ENCODE measurements at regions not wholly inside any gene's neighbourhood (a gene's known extent, or its start where the extent isn't known, plus 50 kb on each side); places are given as distances from the start of the nearest gene placed in this dataset.

DNA sequence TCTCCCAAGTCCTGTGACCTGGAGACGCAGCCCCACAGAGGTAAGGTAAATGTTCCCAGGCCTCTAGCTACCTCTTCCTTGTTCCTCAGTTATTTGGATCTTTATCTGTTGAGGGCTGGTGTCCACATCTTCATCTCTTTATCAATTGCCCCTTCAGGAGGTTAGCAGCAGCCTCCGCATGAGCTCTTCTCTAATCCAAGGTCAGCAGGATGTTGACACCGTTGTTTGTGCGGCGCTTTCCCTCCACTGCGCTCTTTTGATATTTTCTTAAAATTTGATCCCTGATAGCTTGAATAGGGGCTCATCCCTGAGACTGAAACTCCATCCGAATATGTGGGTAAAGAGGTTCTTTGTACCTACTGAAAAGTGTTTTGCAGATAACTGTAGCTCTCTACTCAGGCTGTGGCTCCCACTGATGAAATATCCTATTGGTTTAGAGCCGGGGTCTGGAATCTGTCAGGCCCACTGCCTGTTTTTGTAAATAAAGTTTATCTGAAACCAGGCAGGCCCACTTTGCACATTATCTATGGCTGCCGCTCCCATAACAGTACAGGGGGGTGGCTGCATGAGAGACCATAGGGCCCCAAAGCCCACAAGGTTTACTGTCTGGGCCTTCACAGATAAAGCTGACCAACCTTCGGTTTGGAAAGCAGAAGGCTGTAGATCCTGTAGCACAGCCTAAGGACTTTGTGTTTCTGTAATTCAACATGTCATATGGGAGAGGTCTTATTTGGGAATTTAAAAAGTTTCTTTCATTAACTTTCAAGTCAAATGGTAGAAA, 362.6 kb downstream of the QKI start:
- no peaks in the 10 kb centered on the region for H3K36me3 ChIP-seq (ENCODE audit: insufficient read depth, low read length)
- no peaks in the 10 kb centered on the region for H3K9me3 ChIP-seq (ENCODE audit: control insufficient read depth, insufficient read depth, low read length)
- H3K9ac ChIP-seq (ENCODE audit: low read depth, low read length) = no peak overlapping the region
- H3K4me1 ChIP-seq (ENCODE audit: insufficient read depth, low read length) = peaks cover 8% of the 10 kb centered on the region; the same call in 1 of the 2 replicates

DNA sequence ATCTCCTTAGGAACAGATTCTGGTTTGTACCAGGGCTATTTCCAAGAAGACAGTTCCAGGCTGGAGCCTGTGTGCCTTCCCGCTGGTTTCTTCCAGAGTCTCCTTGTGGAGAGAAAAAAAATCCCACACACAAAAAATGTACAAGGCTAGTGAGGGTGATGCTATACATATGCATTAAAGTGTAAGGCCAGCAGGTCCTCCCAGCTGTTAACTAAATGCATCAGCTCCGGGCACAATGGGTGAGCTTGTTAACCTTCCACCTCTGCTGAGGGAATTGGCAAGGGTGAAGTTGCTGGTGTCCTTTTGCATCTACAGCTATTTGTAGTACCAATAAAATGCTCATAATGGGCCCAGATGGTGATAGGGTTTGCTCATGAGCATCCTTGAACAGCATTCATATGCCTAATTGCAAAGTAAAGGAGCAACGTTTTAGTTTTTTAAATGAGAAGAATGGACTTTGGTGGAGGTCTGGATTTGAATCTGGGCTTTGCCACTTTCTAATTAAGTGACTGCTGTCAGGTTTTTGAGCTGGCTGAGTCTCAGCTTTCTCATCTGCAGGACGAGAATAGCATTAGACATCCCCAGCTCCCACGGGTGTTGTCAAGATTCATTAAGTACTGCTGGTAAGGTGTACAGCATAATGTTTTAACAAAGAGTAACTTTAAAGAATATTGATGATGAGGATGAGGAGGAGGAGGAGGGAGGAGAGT, 361.8 kb downstream of the QKI start:
- Histone ChIP-seq H3K9ac (ENCODE audit: low read depth, low read length) (no peak overlapping the region), H3K9me3 (ENCODE audit: control insufficient read depth, insufficient read depth, low read length) (no peaks in the 10 kb centered on the region), H3K36me3 (ENCODE audit: insufficient read depth, low read length) (no peaks in the 10 kb centered on the region), H3K4me1 (ENCODE audit: insufficient read depth, low read length) (peaks cover 8% of the 10 kb centered on the region; the same call in 1 of the 2 replicates)

DNA sequence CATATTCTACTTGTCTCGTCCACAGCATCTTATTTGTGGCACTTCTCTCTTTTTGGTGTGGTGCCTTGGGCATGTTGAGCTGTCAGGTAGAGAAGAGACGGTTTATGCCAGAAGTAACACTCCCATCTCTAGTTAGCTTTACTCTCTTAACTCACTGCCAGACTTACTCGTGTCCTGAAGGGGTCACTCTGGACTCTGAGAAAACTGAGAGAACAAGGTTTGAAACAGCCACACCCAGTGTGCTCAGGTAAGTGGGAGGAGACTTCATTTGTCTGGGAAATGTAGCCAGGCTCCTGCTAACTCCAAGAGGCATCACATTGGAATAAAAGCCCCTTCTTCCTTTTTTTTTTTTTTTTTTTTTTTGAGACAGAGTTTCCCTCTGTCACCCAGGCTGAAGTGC, 360.8 kb downstream of the QKI start:
- Histone ChIP-seq H3K4me1 (ENCODE audit: insufficient read depth, low read length) (peaks cover under 1% of the 10 kb centered on the region; the same call in 1 of the 2 replicates), H3K36me3 (ENCODE audit: insufficient read depth, low read length) (no peaks in the 10 kb centered on the region), H3K9ac (ENCODE audit: low read depth, low read length) (no peak overlapping the region), H3K9me3 (ENCODE audit: control insufficient read depth, insufficient read depth, low read length) (no peaks in the 10 kb centered on the region)

DNA sequence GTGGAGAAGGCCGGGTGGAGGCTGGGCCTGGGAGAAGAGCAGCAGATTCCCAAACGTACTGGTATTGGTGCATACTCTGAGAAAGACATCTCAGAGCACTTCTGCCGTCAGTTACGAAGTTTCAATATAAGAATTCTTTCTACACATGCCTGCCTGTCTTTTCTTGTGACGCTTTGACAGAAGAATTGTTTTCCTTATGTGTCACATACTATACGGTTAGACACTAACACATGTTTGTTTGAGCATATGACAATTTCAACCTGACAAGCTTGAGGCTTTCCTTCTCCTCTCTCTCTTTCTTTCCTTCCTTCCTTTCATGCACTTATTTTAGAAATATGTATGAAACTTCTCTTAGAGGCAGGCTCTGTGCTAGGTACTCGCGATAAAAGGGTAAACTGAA, 360.0 kb downstream of the QKI start:
- no peaks in the 10 kb centered on the region for H3K4me1 ChIP-seq (ENCODE audit: insufficient read depth, low read length)
- H3K36me3 ChIP-seq (ENCODE audit: insufficient read depth, low read length) = no peaks in the 10 kb centered on the region
- no peaks in the 10 kb centered on the region for H3K9me3 ChIP-seq (ENCODE audit: control insufficient read depth, insufficient read depth, low read length)
- no peak overlapping the region for H3K9ac ChIP-seq (ENCODE audit: low read depth, low read length)

DNA sequence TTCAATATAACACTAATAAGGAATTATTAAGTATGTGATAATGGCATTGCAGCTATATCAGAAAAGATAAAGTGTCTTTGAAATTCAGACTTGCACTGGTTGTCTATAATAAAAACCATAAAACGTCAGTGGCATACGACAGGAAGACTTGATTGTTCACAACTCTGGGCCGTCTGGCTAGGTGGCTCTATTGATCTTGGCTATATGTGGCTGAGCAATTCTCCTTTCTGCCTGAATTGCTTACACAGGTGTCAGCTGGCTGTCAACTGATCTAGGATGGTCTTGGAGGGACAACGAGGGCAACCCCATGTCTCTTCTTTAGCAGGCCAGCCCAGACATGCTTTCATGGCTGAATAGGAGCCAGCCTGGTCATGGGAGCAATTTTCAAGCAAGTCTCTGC, 359.1 kb downstream of the QKI start:
- Histone ChIP-seq H3K36me3 (ENCODE audit: insufficient read depth, low read length) (no peaks in the 10 kb centered on the region), H3K4me1 (ENCODE audit: insufficient read depth, low read length) (no peaks in the 10 kb centered on the region), H3K9ac (ENCODE audit: low read depth, low read length) (no peak overlapping the region), H3K9me3 (ENCODE audit: control insufficient read depth, insufficient read depth, low read length) (no peaks in the 10 kb centered on the region)

DNA sequence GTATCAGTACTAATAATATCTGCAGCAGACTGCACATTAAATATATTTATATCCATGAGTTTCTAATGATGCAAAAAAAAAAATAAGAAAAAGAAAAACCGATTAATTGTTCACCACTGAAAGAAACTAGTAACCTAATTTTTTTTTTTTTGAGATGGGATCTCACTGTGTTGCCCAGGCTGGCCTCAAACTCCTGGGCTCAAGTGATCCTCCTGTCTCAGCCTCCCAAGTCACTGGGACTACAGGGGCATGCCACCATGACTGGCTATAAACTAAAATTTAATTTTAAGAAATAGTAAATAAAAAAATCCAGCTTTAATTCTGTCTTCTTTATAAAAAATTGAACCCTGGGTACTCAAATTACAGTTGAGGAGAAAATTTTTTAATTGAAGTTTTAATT, 358.2 kb downstream of the QKI start:
- no peaks in the 10 kb centered on the region for H3K9me3 ChIP-seq (ENCODE audit: control insufficient read depth, insufficient read depth, low read length)
- no peaks in the 10 kb centered on the region for H3K36me3 ChIP-seq (ENCODE audit: insufficient read depth, low read length)
- no peaks in the 10 kb centered on the region for H3K4me1 ChIP-seq (ENCODE audit: insufficient read depth, low read length)
- H3K9ac ChIP-seq (ENCODE audit: low read depth, low read length) = no peak overlapping the region

DNA sequence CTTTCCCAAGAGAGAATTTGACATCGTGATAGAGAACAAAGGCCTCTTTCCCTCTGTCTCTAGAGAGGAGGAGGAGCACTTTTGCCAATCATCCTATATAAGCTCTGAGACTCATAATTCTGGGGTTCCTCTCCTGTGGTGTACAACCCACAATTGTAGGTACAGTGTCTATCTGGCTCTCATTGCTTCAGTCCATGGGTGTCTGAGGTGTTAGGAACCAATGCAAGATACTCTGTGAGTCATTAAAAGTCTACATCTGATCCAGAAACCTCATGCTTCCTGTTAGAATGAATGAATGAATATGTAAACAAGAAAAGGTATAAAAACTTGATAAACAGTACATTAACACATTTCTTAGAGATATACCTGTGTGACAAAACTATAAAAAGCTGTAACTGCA, 356.7 kb downstream of the QKI start:
- no peaks in the 10 kb centered on the region for H3K36me3 ChIP-seq (ENCODE audit: insufficient read depth, low read length)
- peaks cover 4% of the 10 kb centered on the region for H3K4me1 ChIP-seq (ENCODE audit: insufficient read depth, low read length)
- H3K9ac ChIP-seq (ENCODE audit: low read depth, low read length) = no peak overlapping the region
- H3K9me3 ChIP-seq (ENCODE audit: control insufficient read depth, insufficient read depth, low read length) = no peaks in the 10 kb centered on the region

DNA sequence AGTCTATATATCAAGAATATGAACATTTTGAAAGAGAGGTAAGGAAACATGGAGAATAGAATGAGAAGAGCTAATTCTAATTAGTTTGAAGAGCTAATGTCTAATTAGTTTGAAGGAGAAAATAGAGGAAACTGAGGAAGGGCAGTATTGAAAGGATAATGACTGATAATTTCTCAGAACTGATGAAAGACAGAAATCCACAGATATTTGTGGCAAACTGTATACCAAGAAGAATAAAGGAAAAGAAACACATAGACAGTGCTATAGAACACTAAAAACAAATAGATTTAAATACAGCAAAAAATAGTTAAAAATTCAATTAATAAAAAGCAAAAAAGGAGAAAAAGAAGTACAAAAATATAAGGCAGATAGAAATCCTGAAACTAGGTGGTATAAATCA, 354.4 kb downstream of the QKI start:
- no peaks in the 10 kb centered on the region for H3K9me3 ChIP-seq (ENCODE audit: control insufficient read depth, insufficient read depth, low read length)
- H3K36me3 ChIP-seq (ENCODE audit: insufficient read depth, low read length) = no peaks in the 10 kb centered on the region
- no peak overlapping the region for H3K9ac ChIP-seq (ENCODE audit: low read depth, low read length)
- peaks cover 18% of the 10 kb centered on the region for H3K4me1 ChIP-seq (ENCODE audit: insufficient read depth, low read length)

DNA sequence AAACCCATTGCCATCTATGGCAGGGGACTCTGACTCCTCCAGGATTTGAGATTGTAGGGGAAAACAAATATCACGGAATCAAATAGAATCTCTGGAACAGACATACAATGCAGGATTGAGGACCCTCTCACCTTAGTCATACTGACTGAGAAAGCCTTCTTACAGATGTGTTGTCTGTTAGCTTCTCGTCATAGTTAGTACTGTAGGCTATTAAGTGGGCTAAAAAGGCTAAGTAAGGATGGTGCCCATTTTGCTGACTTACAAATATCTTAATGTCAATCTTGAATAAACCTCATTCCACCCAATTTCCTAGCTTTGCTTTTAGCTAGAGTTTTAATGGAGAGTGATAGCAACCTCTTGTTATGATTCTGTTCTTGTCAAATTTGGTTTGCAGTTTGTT, 352.4 kb downstream of the QKI start:
- H3K4me1 ChIP-seq (ENCODE audit: insufficient read depth, low read length) = peaks cover 18% of the 10 kb centered on the region
- H3K9me3 ChIP-seq (ENCODE audit: control insufficient read depth, insufficient read depth, low read length) = no peaks in the 10 kb centered on the region
- no peaks in the 10 kb centered on the region for H3K36me3 ChIP-seq (ENCODE audit: insufficient read depth, low read length)
- H3K9ac ChIP-seq (ENCODE audit: low read depth, low read length) = no peak overlapping the region

DNA sequence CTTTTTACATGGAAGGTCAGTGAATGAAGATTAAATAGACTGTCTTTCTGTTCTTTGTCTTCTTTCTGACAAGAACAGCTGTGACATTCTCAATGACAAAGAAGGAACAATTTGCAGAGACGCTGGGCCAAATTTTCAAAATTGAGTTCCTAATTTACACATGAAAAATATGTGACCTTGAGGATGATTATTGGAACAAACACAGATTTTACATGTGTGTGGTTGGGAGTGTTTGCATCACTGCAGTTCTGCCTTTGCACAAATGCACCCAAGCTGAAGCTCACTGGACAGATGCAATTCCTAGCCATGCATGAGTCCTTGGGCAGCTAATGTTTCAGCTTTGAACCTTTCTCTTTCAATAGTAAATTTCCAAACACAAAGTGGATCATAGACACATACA, 350.8 kb downstream of the QKI start:
- H3K4me1 ChIP-seq (ENCODE audit: insufficient read depth, low read length) = peaks cover 18% of the 10 kb centered on the region
- no peaks in the 10 kb centered on the region for H3K36me3 ChIP-seq (ENCODE audit: insufficient read depth, low read length)
- H3K9ac ChIP-seq (ENCODE audit: low read depth, low read length) = no peak overlapping the region
- no peaks in the 10 kb centered on the region for H3K9me3 ChIP-seq (ENCODE audit: control insufficient read depth, insufficient read depth, low read length)

DNA sequence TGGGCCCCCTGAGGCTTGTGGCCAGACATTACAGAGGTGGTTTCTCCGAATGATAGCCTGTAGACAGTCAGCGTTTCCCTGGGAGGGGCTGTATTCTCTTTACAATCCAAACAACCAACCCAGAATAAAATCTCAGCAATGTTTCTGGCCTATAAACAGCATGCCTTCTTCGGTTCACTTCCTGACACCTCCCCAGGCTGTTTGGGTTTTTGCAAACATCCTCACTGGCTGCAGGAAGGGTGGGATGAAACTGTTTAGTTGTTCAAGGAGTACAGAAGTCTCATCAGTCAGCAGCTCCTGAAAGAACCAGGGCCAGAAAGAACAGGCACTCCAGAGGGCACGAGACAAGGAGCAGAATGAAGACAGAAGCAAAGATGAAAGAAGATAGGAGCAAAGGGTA, 350.0 kb downstream of the QKI start:
- Histone ChIP-seq H3K9me3 (ENCODE audit: control insufficient read depth, insufficient read depth, low read length) (no peaks in the 10 kb centered on the region), H3K9ac (ENCODE audit: low read depth, low read length) (no peak overlapping the region), H3K4me1 (ENCODE audit: insufficient read depth, low read length) (peaks cover 18% of the 10 kb centered on the region), H3K36me3 (ENCODE audit: insufficient read depth, low read length) (no peaks in the 10 kb centered on the region)

DNA sequence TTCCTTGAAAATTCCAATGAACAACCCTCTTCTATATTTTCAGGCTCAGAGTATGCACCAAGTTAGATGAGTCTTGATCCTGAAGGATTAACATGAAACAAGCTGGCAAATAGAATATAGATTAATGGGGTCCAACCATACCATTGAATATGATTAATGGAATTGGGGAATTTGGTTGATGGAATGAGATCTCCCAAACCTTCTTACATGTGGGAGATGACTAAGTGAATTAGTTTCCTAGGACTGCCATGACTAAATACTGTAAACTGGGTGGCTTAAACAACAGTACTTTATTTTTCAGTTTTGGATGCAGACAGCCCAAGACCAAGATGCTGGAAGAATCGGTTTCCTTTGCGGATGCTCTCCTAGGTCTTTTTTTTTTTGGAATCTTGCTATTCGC, 347.0 kb downstream of the QKI start:
- Histone ChIP-seq H3K36me3 (ENCODE audit: insufficient read depth, low read length) (no peaks in the 10 kb centered on the region), H3K4me1 (ENCODE audit: insufficient read depth, low read length) (peaks cover 25% of the 10 kb centered on the region), H3K9ac (ENCODE audit: low read depth, low read length) (no peak overlapping the region), H3K9me3 (ENCODE audit: control insufficient read depth, insufficient read depth, low read length) (no peaks in the 10 kb centered on the region)

DNA sequence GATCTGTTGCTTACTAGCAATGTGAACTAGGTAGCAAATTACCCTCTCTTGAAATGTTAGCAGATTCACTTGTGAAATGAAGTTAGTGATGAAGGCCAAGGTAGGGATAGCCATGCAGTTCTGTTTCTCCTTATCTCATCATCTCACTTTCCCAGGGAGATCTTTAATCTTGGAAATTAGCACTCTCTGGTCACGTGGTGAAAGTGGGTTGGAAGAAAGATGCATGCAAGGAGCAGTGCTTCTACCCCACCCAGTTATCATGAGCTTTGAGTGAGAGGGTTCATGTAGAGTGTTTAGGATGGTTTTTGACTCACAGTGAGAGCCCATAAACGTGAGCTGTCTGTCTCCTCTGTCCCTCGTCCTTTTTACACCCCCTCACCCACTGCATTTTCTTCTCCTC, 346.3 kb downstream of the QKI start:
- no peaks in the 10 kb centered on the region for H3K36me3 ChIP-seq (ENCODE audit: insufficient read depth, low read length)
- peaks cover 22% of the 10 kb centered on the region for H3K4me1 ChIP-seq (ENCODE audit: insufficient read depth, low read length)
- no peak overlapping the region for H3K9ac ChIP-seq (ENCODE audit: low read depth, low read length)
- no peaks in the 10 kb centered on the region for H3K9me3 ChIP-seq (ENCODE audit: control insufficient read depth, insufficient read depth, low read length)

DNA sequence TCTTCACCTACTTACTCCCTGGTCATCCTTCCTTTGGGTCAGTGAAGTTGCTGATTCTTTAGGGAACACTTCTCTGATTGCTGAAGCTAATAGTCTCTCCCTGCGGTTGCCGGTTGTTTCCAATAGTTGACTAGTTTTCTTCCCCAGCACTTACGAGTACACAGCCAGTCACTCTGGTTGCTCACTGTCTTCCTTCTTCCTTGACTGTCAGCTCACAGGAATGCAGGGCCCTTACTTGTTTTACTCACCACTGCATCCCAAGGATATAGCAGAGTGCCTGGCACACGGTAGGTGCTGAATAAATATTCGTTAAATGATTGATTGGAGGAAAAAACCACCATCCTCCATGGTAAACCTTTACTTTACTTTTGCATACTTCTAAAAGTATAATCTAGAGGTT, 345.0 kb downstream of the QKI start:
- no peaks in the 10 kb centered on the region for H3K9me3 ChIP-seq (ENCODE audit: control insufficient read depth, insufficient read depth, low read length)
- H3K9ac ChIP-seq (ENCODE audit: low read depth, low read length) = no peak overlapping the region
- H3K36me3 ChIP-seq (ENCODE audit: insufficient read depth, low read length) = no peaks in the 10 kb centered on the region
- peaks cover 10% of the 10 kb centered on the region for H3K4me1 ChIP-seq (ENCODE audit: insufficient read depth, low read length)

DNA sequence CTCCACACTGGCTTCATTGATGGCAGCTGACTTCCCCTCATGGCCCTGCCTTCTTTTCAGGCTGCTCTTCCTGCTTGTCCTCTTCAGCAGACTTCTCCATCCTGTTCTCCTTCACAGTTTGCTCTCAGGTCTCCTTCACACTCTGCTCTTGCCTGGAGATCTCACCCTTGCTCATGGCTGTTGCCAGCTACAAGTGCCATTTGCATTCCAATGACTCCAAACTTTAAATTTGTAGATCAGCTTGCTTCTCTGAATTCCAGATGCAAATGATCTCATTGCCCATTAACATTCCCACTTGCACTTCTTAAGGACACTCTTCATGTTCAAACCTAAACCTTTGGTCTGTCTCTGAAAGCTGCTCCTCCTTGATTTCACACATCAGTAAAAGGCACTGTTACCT, 343.0 kb downstream of the QKI start:
- Histone ChIP-seq H3K4me1 (ENCODE audit: insufficient read depth, low read length) (peaks cover 9% of the 10 kb centered on the region), H3K9ac (ENCODE audit: low read depth, low read length) (no peak overlapping the region), H3K9me3 (ENCODE audit: control insufficient read depth, insufficient read depth, low read length) (no peaks in the 10 kb centered on the region), H3K36me3 (ENCODE audit: insufficient read depth, low read length) (no peaks in the 10 kb centered on the region)
